Stimulated activated CD8-positive, alpha-beta memory T cell treated with anti-CD3 and anti-CD28 coated beads, Interleukin-12 subunit alpha, Interleukin-12 subunit beta, amount 100 ng/mL, for 24 hours (primary cell): ENCODE measurements at regions not wholly inside any gene's neighbourhood (a gene's known extent, or its start where the extent isn't known, plus 50 kb on each side); places are given as distances from the start of the nearest gene placed in this dataset.
"Not testable (repeated sequence)": the region's sequence is repeated elsewhere in the genome, so short reads cannot be mapped to it uniquely, and the experiment has no call there.

Experiments
- DNase-seq: peaks from one replicate; pipeline ENCODE4 v3.0.0-alpha.2; 2020; ENCODE audit errors: extremely low read depth

- DNase-seq = not testable (repeated sequence)
Measured at GRCh38 chr5:119299242-119299614, 56.6 kb upstream of the TNFAIP8 start.

GRCh38 chr5:119299615-119300310 lies 56.1 kb upstream of the TNFAIP8 start:
- DNase-seq = peak; percentile 82

GRCh38 chr5:119300311-119300670 lies 55.5 kb upstream of the TNFAIP8 start:
- no peak for DNase-seq

- DNase-seq = no peak
Measured at GRCh38 chr5:119301210-119301609, 54.6 kb upstream of the TNFAIP8 start.

- DNase-seq = no peak
Measured at GRCh38 chr5:119301906-119302305, 53.9 kb upstream of the TNFAIP8 start.

- DNase-seq = no peak
Measured at GRCh38 chr5:119302449-119302848, 53.4 kb upstream of the TNFAIP8 start.

GRCh38 chr5:119302916-119303897 lies 52.6 kb upstream of the TNFAIP8 start:
- DNase-seq = no peak

- DNase-seq = no peak
Measured at GRCh38 chr5:119304439-119305211, 51.2 kb upstream of the TNFAIP8 start.
